ENCODE measurements at regions not wholly inside any gene's neighbourhood (a gene's known extent, or its start where the extent isn't known, plus 50 kb on each side); places are given as distances from the start of the nearest gene placed in this dataset.

DNA sequence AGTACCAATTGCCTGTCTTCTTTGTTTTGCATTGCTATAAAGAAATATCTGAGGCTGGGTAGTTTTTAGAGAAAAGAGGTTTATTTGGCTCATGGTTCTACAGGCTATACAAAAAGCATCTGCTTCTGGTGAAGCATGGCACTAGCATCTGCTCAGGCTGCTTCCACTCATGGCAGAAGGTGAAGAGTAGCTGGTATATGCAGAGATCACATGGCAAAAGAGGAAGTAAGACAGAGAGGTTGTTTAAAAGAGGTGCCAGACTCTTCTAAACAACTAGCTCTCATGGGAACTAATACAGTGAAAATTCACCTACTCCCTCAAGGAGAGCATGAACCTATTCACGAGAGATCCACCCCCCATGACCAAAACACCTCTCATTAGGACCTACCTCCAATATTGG is 56.7 kb upstream of the GUCA2B start:
- no peak for DNase-seq

DNA sequence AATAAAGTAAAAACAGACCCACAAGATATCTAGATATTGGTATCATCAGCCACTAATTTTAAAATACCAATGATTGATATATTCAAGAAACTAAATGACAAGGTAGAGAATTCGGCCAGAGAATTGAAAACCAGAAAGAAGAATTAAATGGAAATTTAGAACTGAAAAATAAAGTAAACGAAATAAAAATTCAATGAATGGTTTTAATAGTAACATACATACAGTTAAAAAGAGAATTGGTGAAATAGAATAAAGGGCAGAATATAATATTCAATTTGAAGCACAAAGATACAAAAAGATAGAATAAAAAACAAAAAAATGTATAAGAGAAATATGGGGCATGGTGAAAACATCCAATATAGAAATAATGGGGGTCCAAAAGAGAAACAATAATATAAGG is 64.0 kb upstream of the GUCA2B start:
- DNase-seq, result no peak

DNA sequence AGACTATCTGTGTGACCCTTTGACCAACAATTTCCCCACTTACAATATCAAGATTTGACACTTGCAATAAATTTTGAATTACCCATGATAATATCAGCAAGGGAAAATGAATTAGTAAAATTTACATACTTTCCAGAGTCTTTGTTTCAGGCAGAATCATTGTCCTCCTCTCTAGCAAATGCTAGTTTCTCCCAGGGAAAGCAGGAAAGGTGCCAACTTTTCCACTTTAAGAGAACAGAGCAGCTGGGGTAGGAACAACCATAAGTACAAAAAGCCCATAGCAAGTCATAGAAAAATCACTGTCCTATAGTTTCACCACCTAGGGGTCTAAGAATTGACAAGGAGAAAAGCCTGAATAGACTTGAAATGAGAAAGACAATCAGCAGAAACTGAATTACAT is 67.1 kb upstream of the GUCA2B start:
- DNase-seq, result no peak

DNA sequence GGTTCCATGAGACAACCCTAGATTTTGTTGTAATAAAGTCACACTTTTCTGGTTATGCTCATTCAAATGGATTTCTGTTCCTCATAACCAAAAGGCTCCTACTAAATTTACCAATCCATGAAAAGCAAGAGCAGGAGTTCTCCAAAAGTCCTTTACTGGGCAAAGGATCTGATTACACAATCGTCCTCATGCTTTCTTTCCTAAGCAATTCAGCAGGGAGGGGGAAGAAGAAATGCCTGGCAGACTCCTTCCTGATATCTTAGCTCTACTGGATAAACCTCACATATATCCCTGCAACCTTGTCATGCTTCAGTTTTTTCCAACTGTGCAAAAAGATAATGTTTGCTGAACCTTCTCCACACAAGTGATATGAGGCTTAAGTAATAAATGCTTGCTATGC is 67.6 kb upstream of the GUCA2B start:
- no peak for DNase-seq

DNA sequence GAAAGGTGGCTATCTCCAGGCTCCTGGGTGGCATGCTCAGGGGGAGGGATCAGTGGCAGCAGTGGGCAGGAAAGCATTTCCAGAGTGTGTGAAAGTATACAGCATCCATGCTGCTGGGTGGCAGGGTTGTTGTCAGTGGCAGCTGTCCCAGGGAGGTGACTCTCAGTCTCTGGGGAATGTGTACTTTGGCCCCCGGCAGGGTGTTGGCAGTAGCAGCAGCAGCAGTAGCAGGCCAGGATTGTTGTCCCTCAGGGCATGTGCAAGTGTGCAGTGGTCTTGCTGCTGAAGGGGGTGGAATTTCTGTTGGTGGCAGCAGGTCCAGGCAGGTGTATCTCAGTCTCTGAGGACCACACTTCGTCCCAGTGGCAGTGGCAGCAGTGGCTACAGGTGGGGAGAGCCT is 71.7 kb upstream of the GUCA2B start:
- DNase-seq, result no peak

DNA sequence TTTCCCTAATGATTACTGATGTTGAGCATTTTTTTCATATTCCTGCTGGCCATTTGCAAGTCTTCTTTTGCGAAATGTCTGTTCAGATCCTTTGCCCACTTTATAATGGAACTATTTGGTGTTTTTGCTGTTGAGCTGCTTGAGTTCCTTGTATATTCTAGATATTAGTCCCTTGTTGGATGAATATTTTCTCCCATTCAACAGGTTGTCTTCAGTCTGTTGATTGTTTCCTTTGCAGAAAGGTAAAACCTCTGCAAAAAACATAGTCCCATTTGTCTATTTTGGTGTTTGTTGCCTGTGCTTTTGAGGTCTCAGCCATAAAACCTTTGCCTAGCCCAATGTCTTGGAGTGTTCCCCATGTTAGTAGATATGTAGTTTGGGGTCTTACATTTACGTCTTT is 78.0 kb upstream of the GUCA2B start:
- no peak for DNase-seq

DNA sequence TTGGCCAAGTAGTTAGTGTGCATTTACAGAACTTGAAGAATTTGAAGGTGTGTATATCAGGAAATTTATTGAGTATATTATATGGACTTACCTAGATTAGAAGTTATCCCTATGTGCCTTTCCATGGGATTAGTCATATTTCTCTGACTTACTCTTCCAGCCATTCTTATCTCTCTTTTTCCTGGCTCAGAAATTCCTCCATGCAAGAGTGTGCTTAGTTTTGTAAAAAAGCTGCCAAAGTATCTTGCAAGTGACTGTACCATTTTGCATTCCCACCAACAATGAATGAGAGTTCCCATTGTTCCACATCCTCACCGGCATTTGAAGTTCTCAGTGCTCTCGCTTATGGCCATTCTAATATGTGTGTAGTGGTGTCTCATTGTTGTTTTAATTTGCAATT is 82.2 kb upstream of the GUCA2B start:
- DNase-seq, result no peak

DNA sequence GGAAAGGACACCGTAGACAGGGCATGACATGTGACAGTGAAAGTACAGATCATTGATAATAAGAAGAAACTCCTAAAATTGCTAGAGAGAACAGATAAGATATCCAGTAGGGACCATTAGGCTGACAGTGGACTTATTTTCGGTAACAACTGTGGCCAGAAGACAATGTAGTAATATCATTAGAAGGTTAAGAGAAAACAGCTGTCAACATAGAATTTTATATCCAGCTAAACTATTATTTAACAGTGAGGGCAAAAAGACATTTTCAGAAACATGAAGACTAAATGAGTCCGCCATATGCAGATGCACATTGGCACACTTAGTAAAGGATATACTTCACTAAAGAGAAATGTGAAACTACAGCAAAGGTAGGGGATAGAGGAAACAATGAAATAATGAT is 95.4 kb upstream of the GUCA2B start:
- no peak for DNase-seq

DNA sequence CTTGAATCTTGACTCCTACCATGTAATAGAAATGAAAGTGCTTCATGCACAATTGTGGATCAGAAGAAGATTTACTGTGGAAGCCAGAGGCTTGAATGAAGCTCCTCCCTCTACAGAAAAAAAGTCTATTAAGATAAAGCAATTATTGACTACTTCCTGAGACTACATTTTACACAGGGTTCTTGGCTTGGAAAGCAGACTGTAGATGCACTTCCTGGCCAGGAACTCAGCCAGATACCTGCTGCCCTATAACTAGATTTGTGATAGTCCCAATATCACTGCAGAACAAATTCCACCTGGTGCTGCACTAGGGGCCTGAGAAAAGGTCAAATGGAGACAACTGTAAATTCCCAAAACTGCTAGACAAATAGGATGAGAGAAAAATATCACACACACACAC is 96.8 kb upstream of the GUCA2B start:
- no peak for DNase-seq

DNA sequence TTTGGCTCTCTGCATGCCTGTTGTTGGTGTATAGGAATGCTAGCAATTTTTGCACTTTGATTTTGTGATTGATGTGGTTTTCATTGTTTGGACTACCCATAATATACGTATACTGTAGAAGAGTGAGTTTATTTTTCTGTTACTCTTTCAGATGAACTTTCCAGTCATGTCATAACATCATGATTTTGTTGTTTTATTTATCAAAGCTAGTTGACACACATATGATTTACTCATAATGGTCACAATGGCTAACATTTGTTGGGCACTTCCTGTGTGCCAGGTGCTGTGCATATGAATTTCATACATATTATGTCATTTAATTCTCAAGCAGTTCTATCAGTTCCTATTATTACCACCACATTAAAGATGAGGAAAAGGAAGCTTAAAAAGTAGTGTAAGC is 98.1 kb upstream of the GUCA2B start:
- no peak for DNase-seq

DNA sequence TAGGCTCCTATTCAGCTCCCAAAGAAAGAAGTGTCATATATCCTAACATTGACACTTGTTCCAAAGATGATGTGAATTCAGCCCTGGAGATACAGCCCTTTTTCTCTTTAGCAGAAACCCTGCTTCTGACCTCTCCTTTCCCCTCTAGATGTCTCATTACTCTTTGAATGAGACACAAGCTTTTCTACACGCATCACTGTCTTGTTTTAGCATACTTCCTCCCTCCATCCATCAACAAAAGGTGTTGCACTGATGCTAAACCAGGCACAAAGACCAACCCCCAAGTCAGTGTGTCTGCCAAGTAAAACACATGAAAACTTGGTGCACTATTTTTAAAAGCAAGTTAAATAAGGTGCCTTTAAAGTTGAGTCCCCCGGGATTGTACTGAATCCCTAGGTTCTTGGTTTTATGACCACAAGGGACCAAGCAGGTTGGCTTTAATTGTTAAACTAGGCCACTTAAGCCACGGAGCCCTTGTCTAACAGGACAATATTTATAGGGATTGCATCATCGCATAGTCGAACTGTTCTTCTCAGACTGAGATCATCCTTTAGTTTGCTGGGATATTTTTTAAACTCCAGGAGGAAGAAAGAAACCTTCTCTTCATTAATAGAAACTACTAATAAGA is 101.0 kb upstream of the GUCA2B start:
- no peak for DNase-seq

DNA sequence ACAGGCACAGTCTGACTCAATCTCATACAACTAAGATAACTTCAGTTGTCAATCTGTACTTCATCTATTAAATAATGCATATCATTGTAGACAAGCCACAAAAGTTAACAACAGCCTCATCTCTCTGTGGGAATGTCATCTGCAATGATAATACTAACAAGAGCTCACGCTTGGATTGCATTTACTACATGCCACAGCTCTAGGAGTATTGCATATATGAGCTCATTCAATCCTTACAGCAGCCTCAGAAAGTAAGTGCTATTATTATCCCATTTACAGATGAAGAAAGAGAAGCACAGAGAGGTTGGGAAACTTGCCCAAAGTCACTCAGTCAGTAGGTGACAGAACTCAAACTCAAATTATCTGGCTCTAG is 105.7 kb upstream of the GUCA2B start:
- DNase-seq, result no peak

DNA sequence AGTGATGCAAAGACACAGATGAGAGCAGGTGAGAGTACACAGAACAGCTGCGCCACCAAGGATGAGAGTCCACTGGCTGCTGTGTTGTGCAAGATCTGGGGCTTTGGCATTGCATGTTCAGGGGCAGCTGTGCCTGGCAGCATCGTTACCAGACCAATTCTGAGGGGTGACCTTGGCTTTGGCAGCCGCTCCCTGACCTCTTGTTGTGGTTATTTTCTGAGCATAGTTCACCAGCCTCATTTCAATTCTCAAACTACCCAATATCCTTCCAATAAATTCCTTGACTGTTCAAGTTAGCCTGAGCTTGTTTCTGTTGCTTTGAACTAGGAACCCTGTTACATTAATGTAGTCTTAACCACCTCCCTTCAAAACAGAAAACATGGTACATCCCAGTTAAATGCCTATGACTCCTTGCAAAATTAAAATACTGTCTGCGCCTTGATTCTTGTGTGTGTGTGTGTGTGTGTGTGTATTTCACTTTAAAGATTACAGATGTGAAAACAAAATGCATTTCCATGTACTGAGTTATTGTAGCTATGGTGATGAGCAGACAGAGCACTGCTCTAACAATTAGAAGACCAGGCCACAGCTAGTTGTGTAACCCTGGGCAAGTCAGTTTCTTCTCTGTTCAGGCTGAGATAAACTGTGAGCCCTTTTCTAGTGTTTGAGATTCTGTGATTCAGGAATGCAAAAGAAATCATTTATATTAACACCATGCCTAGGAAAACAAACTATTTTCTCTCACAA is 106.3 kb upstream of the GUCA2B start:
- DNase-seq, result peak; percentile 28

DNA sequence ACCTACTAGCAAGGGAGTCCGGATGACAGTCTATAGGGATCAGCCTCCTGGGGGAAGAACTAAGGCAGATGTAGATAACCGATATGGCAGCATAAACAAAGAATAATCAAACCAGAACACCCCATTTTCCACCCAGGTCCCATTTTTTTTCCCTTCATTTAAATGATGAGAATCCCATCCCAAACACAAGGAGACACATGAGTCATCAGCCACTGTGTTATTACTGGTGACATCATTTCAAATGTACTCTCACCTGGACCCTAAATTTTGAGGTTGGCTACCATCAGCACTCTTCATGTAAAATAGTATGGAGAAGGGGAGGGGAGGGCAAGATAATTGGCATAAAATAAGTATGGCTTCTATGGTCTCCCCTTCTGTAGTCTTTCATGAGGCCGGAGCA is 108.9 kb upstream of the GUCA2B start:
- no peak for DNase-seq

DNA sequence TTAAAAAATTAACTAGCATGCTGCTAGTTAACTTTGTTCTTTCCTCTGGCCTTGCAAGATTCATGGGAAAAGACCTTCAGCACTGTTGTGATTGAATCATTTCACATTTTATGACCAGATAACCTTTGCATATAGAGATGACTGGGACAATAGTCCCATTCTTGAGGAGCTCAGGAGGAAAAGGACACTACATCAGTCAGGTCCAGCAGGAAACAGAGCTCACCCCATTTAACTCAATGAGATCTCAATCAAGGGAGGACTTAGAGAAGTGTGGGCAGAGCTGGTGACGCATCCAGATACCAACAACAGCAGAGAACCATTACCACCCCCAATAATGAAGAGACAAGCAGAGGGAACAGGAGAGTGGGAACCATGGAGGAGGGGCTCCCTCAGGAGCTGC is 109.4 kb upstream of the GUCA2B start:
- DNase-seq, result no peak

DNA sequence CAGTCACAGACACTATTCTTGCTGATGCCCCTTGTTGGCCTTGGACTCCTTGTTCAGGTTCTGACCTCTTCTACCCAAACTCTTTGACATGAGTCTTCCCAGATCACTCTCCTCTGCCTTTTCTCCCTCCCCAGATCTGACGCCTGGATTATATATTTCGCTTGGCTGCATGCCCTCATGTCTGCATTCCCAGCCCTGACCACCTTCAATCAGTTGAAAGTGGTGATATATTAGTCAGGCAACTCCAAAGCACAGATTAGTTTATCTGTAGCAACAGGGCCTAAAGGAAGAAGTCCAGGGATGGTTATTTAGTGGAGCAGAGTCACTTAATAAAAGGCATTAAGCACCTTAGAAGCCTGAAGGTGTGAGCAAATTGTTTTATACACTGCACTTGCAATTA is 110.0 kb upstream of the GUCA2B start:
- no peak for DNase-seq

DNA sequence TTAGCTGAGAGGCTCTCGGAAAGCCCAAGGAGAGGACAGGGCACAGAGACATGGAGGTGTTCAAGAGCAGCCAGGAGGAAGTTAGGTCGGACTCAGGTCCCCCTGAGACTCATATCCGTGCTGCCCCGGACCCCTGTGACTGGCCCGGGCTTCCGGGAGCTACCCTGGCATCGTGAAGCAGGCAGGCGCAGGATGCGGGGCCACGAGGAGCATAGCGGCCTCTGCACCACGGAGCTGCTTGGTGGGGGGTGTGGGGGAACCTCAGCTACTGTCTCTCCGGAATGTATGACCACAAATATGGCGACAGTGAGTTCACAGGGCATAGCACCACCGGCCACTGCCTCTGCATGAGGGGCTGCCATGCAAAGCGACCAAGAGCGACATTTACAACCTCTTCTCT is 112.2 kb upstream of the GUCA2B start:
- DNase-seq, result no peak

DNA sequence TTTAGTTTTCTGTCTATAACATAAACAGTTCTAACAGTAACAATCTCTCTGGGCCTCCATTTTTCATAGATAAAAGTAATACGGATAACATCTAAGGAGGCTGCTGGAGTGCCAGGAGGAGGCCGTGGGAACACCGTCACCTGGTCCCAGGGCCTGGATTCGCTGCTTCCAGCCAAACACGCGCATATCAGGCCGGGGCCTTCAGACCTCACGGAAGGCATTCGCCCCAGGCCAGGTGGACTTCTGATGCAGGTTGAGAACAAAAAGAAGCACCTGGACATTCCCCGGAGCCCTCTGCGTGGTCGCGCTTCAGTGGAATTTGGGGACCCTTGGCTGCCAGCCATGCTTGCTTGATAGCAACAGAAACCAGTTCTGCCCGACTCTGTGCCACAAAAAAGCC is 113.1 kb upstream of the GUCA2B start:
- DNase-seq, result no peak

DNA sequence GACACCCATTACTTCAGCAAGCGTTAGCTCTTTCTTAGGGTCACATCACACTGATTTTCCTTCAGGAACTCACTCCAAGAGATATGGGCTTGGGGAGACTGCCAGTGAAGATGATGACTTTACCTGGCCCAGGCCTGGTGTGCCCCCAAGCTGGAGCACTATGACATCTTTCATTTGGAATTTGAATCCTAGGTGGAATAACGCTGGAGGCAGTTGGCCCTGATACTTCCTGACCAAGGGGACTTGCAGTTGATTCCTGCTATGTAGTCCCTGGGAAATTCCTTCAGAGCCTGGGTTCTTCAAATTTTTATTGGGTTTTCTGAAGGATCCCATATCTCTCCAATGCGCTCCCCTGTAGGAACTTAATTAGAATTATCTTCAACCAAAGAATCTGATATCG is 114.9 kb upstream of the GUCA2B start:
- no peak for DNase-seq

DNA sequence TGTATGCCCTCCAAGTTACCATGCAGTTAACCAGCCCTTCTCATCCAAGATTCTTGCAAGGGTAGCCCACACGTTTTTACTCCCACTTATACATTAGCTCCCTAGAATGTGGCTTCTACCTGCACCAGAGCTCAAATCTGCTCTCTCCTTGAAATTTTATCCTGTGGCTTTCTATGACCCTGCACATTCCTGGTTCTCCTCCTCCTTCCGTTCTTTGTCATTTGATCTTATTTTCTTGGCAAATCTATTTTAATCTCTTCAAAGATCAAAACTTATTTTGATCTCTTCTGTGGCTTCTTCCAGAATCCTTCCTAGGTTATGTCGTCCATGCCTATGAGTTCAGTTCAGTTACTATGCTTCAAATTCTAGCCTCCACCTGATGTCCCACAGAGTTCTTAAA is 115.6 kb upstream of the GUCA2B start:
- DNase-seq, result no peak

DNA sequence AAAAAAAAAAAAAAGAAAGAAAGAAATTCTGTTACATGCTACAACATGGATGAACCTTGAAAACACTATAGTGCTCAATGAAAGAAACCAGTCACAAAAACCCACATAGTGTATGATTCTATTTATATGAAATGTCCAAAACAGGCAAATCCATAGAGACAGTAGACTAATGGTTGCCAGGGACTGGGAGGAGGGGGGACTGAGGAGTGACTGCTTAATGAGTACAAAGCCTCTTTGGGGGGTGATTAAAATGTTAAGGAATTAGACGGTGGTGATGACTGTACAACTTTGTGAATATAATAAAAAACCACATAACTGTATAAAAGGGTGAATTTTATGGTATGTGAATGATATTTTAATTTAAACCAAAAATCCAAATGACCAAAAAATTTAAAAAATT is 116.0 kb upstream of the GUCA2B start:
- no peak for DNase-seq

DNA sequence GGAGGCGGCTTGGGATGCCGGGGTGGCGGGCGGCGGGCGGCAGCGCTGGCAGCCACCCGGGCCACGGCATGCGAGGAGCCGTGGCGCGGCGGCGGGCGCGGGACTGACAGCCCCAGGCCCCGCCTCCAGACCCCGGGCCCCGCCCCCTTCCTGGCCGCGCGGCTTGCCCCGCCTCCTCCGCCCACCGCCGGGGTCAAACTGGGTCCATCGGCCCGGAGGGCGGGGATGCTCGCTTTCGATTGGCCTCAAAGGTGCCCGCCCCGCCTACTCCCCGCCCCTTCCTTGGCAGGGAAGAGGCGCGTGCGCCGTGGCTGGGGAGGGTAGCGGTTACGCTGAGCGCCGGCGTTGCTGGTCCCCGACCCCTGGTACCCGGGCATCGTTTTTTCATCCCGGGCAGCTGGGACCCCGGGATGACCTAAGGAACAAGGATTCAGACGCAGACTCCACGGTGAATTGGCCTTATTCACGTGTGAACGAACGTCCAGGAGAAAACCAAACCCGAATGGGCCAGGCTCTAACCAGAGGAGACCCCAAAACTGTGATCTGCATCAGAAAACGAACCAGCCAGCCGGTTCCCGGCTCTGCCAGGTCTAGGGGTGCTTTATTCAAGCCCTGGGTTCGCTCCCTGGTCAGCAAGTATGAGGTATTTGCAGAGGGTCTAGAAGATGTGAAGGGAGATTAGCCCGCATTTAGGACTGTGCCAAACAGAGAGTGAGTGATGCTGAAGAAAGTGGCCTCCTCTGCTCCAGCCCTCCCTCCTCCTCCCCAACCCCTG is 117.2 kb upstream of the GUCA2B start:
- DNase-seq, result peak; percentile 96

DNA sequence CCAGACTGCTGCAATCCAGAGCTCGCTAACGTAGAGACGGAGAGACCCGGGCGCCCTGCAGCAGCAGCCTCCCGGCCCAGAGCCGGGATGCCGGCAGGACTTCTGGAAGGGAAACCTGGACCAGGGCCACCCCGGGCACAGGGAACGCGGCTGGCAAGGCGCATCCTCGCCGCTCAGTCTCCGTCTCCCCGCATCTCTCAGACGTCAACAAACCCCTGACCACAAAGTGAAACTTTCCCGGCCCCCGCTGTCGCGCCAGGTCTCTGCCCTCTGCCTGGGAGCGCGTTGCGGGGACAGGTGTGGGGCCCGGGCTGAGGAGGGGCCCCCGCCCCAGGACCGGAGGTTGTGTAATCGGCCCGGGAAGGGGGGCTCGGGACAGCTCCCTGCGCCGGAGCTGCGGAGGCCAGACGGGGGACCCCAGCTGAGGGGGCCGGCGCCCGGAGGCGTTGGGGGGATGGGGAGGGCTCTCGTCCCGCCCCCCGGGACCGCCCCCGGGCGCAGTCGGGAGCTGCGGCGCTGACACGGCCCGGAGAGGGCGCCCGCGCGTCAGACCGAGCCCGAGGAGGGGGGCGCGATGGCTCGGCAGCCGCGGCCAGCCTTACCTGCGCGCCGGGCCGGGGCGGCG is 116.6 kb upstream of the HIVEP3 start:
- DNase-seq, result peak; percentile 72

DNA sequence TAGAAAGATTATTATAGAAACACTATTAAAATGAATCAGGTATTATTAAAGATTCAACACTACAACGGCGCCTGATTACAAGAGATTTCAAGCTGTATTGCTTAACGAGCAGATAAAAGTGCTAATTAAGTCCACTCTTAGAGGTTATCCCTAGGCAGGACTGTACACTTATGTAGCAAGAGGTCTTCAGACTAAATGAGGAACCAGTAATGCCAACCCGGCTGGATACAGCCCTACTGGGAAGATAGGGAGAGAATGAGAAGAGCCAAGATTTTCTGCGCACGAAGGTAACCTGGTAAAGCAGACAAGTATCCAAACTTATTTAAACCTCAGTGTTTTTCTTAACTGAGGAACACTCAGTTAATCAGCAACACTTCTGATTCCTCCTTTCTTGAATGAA is 115.7 kb upstream of the HIVEP3 start:
- no peak for DNase-seq
